ENCODE measurements at regions not wholly inside any gene's neighbourhood (a gene's known extent, or its start where the extent isn't known, plus 50 kb on each side); places are given as distances from the start of the nearest gene placed in this dataset.

- Histone ChIP-seq H3K27me3 (no peaks in the 10 kb centered on the region), H3K36me3 (no peaks in the 10 kb centered on the region), H3K4me1 (no peaks in the 10 kb centered on the region), H3K9me3 (no peaks in the 10 kb centered on the region), H3K4me3 (no peak overlapping the region), H3K27ac (no peak overlapping the region)
- TF ChIP-seq CTCF (IDR thresholded peaks at IDR 0.05) = no peak
- ATAC-seq (no peak), FAIRE-seq (no peak), DNase-seq (no peak)
- intact Hi-C loops (cut with DNase I) = no loop called here
- WGBS, 2 donors = 71 to 82% methylated on average over 1 of the region's 1 CpG
These were observed 1271.0 kb upstream of the WWC1 start for GRCh38 chr5:167020418-167020817.

- Histone ChIP-seq H3K4me3 (no peak overlapping the region), H3K36me3 (no peaks in the 10 kb centered on the region), H3K27me3 (no peaks in the 10 kb centered on the region), H3K4me1 (peaks cover 0 to 10% (median 6%) of the 10 kb centered on the region in 3 donors), H3K9me3 (no peaks in the 10 kb centered on the region), H3K27ac (no peak overlapping the region)
- peak in 3 of 6 donors; percentile 18 to 41 (median 30) for DNase-seq
- peak; percentile 76 to 86 (median 82) for ATAC-seq
- TF ChIP-seq CTCF (IDR thresholded peaks at IDR 0.05) = no peak
- no peak for FAIRE-seq
- intact Hi-C loops (cut with DNase I) = no loop called here
- WGBS, 2 donors = 4 to 7% methylated on average over 2 of the region's 2 CpGs
These were observed 1262.0 kb upstream of the WWC1 start for GRCh38 chr5:167029488-167029887.

- Histone ChIP-seq H3K27ac (no peak overlapping the region), H3K27me3 (no peaks in the 10 kb centered on the region), H3K9me3 (no peaks in the 10 kb centered on the region), H3K36me3 (no peaks in the 10 kb centered on the region), H3K4me1 (peaks cover 0 to 10% (median 6%) of the 10 kb centered on the region in 3 donors), H3K4me3 (no peak overlapping the region)
- intact Hi-C loops (cut with DNase I) = no loop called here
- ATAC-seq (peak in 3 of 4 donors; percentile 35 to 75 (median 63)), DNase-seq (no peak), FAIRE-seq (no peak)
- peak in 2 of 4 donors; percentile 13 to 15 for TF ChIP-seq CTCF (IDR thresholded peaks at IDR 0.05)
- WGBS, 2 donors = 81 to 84% methylated on average over 17 of the region's 17 CpGs
These were observed 1260.8 kb upstream of the WWC1 start for GRCh38 chr5:167030500-167031120.

GRCh38 chr5:167036585-167036984 lies 1254.9 kb upstream of the WWC1 start:
- DNase-seq = no peak
- Histone ChIP-seq H3K4me1 (peaks cover 4 to 9% (median 7%) of the 10 kb centered on the region in 3 donors), H3K4me3 (no peak overlapping the region), H3K36me3 (no peaks in the 10 kb centered on the region), H3K27ac (peak overlapping the region in 2 of 4 donors; percentile 7 to 57), H3K9me3 (no peaks in the 10 kb centered on the region), H3K27me3 (no peaks in the 10 kb centered on the region)
- FAIRE-seq = peak; percentile 17
- no peak for TF ChIP-seq CTCF (IDR thresholded peaks at IDR 0.05)
- 25 to 26% methylated on average over 4 of the region's 4 CpGs for WGBS, 2 donors
- peak in 3 of 4 donors; percentile 62 to 88 (median 73) for ATAC-seq
- intact Hi-C loops (cut with DNase I) = no loop called here

GRCh38 chr5:167049043-167049663 lies 1242.3 kb upstream of the WWC1 start:
- no peaks in the 10 kb centered on the region for H3K9me3 ChIP-seq
- peak in 4 of 6 donors; percentile 21 to 62 (median 38) for DNase-seq
- peak; percentile 83 to 97 (median 93) for ATAC-seq
- 9 to 13% methylated on average over 7 of the region's 7 CpGs for WGBS, 2 donors
- peaks cover 0 to 15% (median 5%) of the 10 kb centered on the region in 3 donors for H3K4me1 ChIP-seq
- no peak overlapping the region for H3K4me3 ChIP-seq
- H3K27ac ChIP-seq = no peak overlapping the region
- H3K27me3 ChIP-seq = no peaks in the 10 kb centered on the region
- no peak for FAIRE-seq
- intact Hi-C loops (cut with DNase I) = loop anchor here in 1 of 3 donors (10.0 kb wide), 1 partner anchor 64 kb away; no protein-coding TSS in a partner anchor
- TF ChIP-seq CTCF (IDR thresholded peaks at IDR 0.05) = peak in 3 of 4 donors; percentile 47 to 51 (median 48)
- H3K36me3 ChIP-seq = no peaks in the 10 kb centered on the region

Data from pancreas (tissue), 10 donors.